ENCODE measurements at regions not wholly inside any gene's neighbourhood (a gene's known extent, or its start where the extent isn't known, plus 50 kb on each side); places are given as distances from the start of the nearest gene placed in this dataset.

GRCh38 chr18:2338601-2339000 lies 232.7 kb downstream of the METTL4 start:
- no peak for TF ChIP-seq SP1 (IDR thresholded peaks at IDR 0.05)
- no peak for TF ChIP-seq L3MBTL2 (conservative IDR thresholded peaks at IDR 0.05)
- no peak for TF ChIP-seq ELF4 (IDR thresholded peaks at IDR 0.05)
- TF ChIP-seq ARNT (IDR thresholded peaks at IDR 0.05): no peak
- no peak for TF ChIP-seq FOXA1 (IDR thresholded peaks at IDR 0.05)
- no peak for TF ChIP-seq ZNF384 (IDR thresholded peaks at IDR 0.05)

Data from HEK293T (cell line).